Natural killer cell (primary cell): ENCODE measurements at regions not wholly inside any gene's neighbourhood (a gene's known extent, or its start where the extent isn't known, plus 50 kb on each side); places are given as distances from the start of the nearest gene placed in this dataset.
"Not testable (repeated sequence)": the region's sequence is repeated elsewhere in the genome, so short reads cannot be mapped to it uniquely, and the experiment has no call there.

Experiments
- ATAC-seq, 3 donors: fragments of 150-1000 bp in 2 of 3; fragments of 200-7000 bp in 1 of 3; cut with Tn5 transposase; 1 replicate in 1 of 3; 2 replicates in 2 of 3; pipeline ENCODE4 v1.10.0; 2021; ENCODE audit warnings: mild to moderate bottlenecking in 2 of 3, moderate library complexity in 2 of 3
- DNase-seq, 2 donors: peaks; one replicate each; pipeline versions ENCODE4 v3.0.0 to v3.0.0-alpha.2; 2013 to 2021; ENCODE audit warnings: mixed read lengths in 1 of 2
- H3K27ac ChIP-seq: one replicate; pipeline ENCODE4 v1.5.1; 2013; ENCODE audit warnings: mild to moderate bottlenecking, low read length
- H3K27me3 ChIP-seq: one replicate; pipeline ENCODE4 v1.6.1; 2013; ENCODE audit warnings: low read length; ENCODE audit not compliant: control insufficient read depth, insufficient read depth
- H3K36me3 ChIP-seq: one replicate; pipeline ENCODE4 v1.6.1; 2013; ENCODE audit warnings: low read length; ENCODE audit not compliant: control insufficient read depth, insufficient read depth
- H3K4me1 ChIP-seq: one replicate; pipeline ENCODE4 v1.6.1; 2013; ENCODE audit warnings: low read length; ENCODE audit not compliant: control insufficient read depth, insufficient read depth
- H3K4me3 ChIP-seq: one replicate; pipeline ENCODE4 v1.5.1; 2013; ENCODE audit warnings: low read length
- H3K9me3 ChIP-seq: one replicate; pipeline ENCODE4 v1.6.1; 2013; ENCODE audit warnings: low read length; ENCODE audit not compliant: control insufficient read depth, insufficient read depth
- H3K27ac Mint-ChIP-seq, 2 donors: one replicate each; pipeline ENCODE4 v1.8.0; 2022; ENCODE audit warnings: mild to moderate bottlenecking in 2 of 2, mixed read lengths in 2 of 2, moderate library complexity in 1 of 2
- H3K27me3 Mint-ChIP-seq, 2 donors: one replicate each; pipeline ENCODE4 v1.8.0; 2022; ENCODE audit warnings: low read depth in 2 of 2, mixed read lengths in 2 of 2
- H3K36me3 Mint-ChIP-seq: one replicate; pipeline ENCODE4 v1.8.0; 2022; ENCODE audit warnings: mixed read lengths
- H3K4me1 Mint-ChIP-seq, 2 donors: one replicate each; pipeline ENCODE4 v1.8.0; 2022; ENCODE audit warnings: mixed read lengths in 2 of 2
- H3K4me3 Mint-ChIP-seq: one replicate; pipeline ENCODE4 v1.8.0; 2022; ENCODE audit warnings: mild to moderate bottlenecking, moderate library complexity, mixed read lengths
- H3K9me3 Mint-ChIP-seq, 2 donors: one replicate each; pipeline ENCODE4 v1.8.0; 2022; ENCODE audit warnings: mixed read lengths in 2 of 2
- CTCF ChIP-seq: fragments of 200-600 bp; IDR thresholded peaks from one replicate; pipeline ENCODE4 v1.8.0; 2022; ENCODE audit warnings: antibody characterized with exemption
- WGBS: methylation state at CpG from one replicate; pipeline ENCODE4 v1.1.7; 2013; ENCODE audit warnings: missing lambda C conversion rate; ENCODE audit not compliant: insufficient coverage; 5-methylcytosine and 5-hydroxymethylcytosine counted together
- intact Hi-C: fragments of 100-400 bp; cut with micrococcal nuclease; formaldehyde crosslinking; loops from one replicate; pipeline ENCODE4 v1.14.2; 2022

- Mint-ChIP-seq H3K9me3 (no peaks in the 10 kb centered on the region), H3K4me3 (no peak overlapping the region), H3K27me3 (peaks cover 10 to 22% of the 10 kb centered on the region in 2 donors), H3K4me1 (peaks cover 15 to 17% of the 10 kb centered on the region in 2 donors), H3K36me3 (no peaks in the 10 kb centered on the region), H3K27ac (no peak overlapping the region)
- no peak for ATAC-seq
- H3K9me3 ChIP-seq = no peaks in the 10 kb centered on the region
- WGBS = no CpG with 5 or more reads among the region's 2 CpGs
- no peaks in the 10 kb centered on the region for H3K27me3 ChIP-seq
- H3K4me3 ChIP-seq = no peak overlapping the region
- peaks cover 15% of the 10 kb centered on the region for H3K4me1 ChIP-seq
- no peak overlapping the region for H3K27ac ChIP-seq
- intact Hi-C loops = loop anchor here (10.0 kb wide), 1 partner anchor 697 kb away; the partner anchor contains the start of gene TMEM38B
- no peak for DNase-seq
- no peaks in the 10 kb centered on the region for H3K36me3 ChIP-seq
- no peak for TF ChIP-seq CTCF
Observed at GRCh38 chr9:104997536-104997935, 69.6 kb upstream of the ABCA1 start.

- no peak overlapping the region for H3K4me3 ChIP-seq
- no peak overlapping the region for H3K27ac Mint-ChIP-seq
- TF ChIP-seq CTCF = no peak
- no peaks in the 10 kb centered on the region for H3K9me3 Mint-ChIP-seq
- no peaks in the 10 kb centered on the region for H3K36me3 Mint-ChIP-seq
- intact Hi-C loops = loop anchor here (10.0 kb wide), 1 partner anchor 696 kb away; the partner anchor contains the start of gene TMEM38B
- H3K4me1 Mint-ChIP-seq = peaks cover 0 to 1% of the 10 kb centered on the region in 2 donors
- no peaks in the 10 kb centered on the region for H3K36me3 ChIP-seq
- ATAC-seq (no peak), DNase-seq (no peak)
- no peak overlapping the region for H3K4me3 Mint-ChIP-seq
- no peaks in the 10 kb centered on the region for H3K4me1 ChIP-seq
- no peak overlapping the region for H3K27ac ChIP-seq
- H3K27me3 Mint-ChIP-seq = peaks cover 3 to 16% of the 10 kb centered on the region in 2 donors
- no peaks in the 10 kb centered on the region for H3K27me3 ChIP-seq
- no peaks in the 10 kb centered on the region for H3K9me3 ChIP-seq
Observed at GRCh38 chr9:104999136-104999535, 71.2 kb upstream of the ABCA1 start.

GRCh38 chr9:105000529-105000928 is 72.6 kb upstream of the ABCA1 start:
- H3K27ac ChIP-seq, H3K9me3 Mint-ChIP-seq, intact Hi-C loops, ATAC-seq, H3K36me3 Mint-ChIP-seq, H3K4me3 ChIP-seq, H3K4me1 ChIP-seq, H3K27ac Mint-ChIP-seq, DNase-seq, H3K4me3 Mint-ChIP-seq, H3K36me3 ChIP-seq, H3K27me3 ChIP-seq, H3K4me1 Mint-ChIP-seq, H3K9me3 ChIP-seq: not testable (repeated sequence)
- peaks cover 3 to 16% of the 10 kb centered on the region in 2 donors for H3K27me3 Mint-ChIP-seq
- 91% methylated on average over 10 of the region's 11 CpGs for WGBS

- Mint-ChIP-seq H3K4me3 (no peak overlapping the region), H3K4me1 (peaks cover 0 to 7% of the 10 kb centered on the region in 2 donors), H3K9me3 (no peaks in the 10 kb centered on the region), H3K27ac (no peak overlapping the region), H3K36me3 (no peaks in the 10 kb centered on the region), H3K27me3 (no peaks in the 10 kb centered on the region)
- DNase-seq (no peak), ATAC-seq (no peak)
- Histone ChIP-seq H3K9me3 (no peaks in the 10 kb centered on the region), H3K4me1 (no peaks in the 10 kb centered on the region), H3K36me3 (no peaks in the 10 kb centered on the region), H3K27me3 (no peaks in the 10 kb centered on the region), H3K27ac (no peak overlapping the region), H3K4me3 (no peak overlapping the region)
- WGBS = 90% methylated on average over 6 of the region's 7 CpGs
- TF ChIP-seq CTCF = no peak
- intact Hi-C loops = no loop called here
Observed at GRCh38 chr9:105004466-105005090, 76.6 kb upstream of the ABCA1 start.
